ENCODE measurements at regions not wholly inside any gene's neighbourhood (a gene's known extent, or its start where the extent isn't known, plus 50 kb on each side); places are given as distances from the start of the nearest gene placed in this dataset.

DNA sequence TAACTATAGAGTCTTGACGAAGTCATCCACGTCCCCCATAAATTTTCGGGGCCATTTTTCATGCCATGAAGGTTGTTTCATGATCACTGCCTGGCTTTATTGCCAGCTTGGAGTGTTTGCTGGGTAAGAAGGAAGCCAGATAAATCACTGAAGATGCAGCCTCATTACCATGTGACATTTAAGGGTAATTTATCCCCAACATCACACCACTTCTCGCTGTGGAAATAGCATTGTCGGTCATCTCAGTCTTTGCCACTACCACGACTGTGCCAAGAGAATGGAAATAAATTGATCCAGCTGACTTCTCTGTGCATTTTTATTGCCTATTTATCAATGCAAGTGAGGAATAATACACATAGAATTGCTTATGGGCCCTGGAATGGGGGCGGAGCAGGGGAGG is 617.9 kb downstream of the AJAP1 start (continued):
- TF ChIP-seq, protein P1, sequence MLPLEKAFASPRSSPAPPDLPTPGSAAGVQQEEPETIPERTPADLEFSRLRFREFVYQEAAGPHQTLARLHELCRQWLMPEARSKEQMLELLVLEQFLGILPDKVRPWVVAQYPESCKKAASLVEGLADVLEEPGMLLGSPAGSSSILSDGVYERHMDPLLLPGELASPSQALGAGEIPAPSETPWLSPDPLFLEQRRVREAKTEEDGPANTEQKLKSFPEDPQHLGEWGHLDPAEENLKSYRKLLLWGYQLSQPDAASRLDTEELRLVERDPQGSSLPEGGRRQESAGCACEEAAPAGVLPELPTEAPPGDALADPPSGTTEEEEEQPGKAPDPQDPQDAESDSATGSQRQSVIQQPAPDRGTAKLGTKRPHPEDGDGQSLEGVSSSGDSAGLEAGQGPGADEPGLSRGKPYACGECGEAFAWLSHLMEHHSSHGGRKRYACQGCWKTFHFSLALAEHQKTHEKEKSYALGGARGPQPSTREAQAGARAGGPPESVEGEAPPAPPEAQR (CRISPR knock-in tag; IDR thresholded peaks at IDR 0.05) = no peak
- TF ChIP-seq, protein P2, sequence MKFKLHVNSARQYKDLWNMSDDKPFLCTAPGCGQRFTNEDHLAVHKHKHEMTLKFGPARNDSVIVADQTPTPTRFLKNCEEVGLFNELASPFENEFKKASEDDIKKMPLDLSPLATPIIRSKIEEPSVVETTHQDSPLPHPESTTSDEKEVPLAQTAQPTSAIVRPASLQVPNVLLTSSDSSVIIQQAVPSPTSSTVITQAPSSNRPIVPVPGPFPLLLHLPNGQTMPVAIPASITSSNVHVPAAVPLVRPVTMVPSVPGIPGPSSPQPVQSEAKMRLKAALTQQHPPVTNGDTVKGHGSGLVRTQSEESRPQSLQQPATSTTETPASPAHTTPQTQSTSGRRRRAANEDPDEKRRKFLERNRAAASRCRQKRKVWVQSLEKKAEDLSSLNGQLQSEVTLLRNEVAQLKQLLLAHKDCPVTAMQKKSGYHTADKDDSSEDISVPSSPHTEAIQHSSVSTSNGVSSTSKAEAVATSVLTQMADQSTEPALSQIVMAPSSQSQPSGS (CRISPR knock-in tag; IDR thresholded peaks at IDR 0.05; ENCODE audit: borderline replicate concordance, low read depth) = no peak
- TF ChIP-seq NFE2L1 (CRISPR knock-in tag; IDR thresholded peaks at IDR 0.05) (no peak), HMGA2 (CRISPR knock-in tag; IDR thresholded peaks at IDR 0.05) (no peak), ZNF416 (CRISPR knock-in tag; IDR thresholded peaks at IDR 0.05) (no peak)
- TF ChIP-seq, protein P3, sequence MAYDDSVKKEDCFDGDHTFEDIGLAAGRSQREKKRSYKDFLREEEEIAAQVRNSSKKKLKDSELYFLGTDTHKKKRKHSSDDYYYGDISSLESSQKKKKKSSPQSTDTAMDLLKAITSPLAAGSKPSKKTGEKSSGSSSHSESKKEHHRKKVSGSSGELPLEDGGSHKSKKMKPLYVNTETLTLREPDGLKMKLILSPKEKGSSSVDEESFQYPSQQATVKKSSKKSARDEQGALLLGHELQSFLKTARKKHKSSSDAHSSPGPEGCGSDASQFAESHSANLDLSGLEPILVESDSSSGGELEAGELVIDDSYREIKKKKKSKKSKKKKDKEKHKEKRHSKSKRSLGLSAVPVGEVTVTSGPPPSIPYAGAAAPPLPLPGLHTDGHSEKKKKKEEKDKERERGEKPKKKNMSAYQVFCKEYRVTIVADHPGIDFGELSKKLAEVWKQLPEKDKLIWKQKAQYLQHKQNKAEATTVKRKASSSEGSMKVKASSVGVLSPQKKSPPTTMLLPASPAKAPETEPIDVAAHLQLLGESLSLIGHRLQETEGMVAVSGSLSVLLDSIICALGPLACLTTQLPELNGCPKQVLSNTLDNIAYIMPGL (CRISPR knock-in tag; IDR thresholded peaks at IDR 0.05) = no peak
- TF ChIP-seq, protein P4, sequence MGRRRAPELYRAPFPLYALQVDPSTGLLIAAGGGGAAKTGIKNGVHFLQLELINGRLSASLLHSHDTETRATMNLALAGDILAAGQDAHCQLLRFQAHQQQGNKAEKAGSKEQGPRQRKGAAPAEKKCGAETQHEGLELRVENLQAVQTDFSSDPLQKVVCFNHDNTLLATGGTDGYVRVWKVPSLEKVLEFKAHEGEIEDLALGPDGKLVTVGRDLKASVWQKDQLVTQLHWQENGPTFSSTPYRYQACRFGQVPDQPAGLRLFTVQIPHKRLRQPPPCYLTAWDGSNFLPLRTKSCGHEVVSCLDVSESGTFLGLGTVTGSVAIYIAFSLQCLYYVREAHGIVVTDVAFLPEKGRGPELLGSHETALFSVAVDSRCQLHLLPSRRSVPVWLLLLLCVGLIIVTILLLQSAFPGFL (CRISPR knock-in tag; IDR thresholded peaks at IDR 0.05; ENCODE audit: borderline replicate concordance) = no peak
- TF ChIP-seq, protein P5, sequence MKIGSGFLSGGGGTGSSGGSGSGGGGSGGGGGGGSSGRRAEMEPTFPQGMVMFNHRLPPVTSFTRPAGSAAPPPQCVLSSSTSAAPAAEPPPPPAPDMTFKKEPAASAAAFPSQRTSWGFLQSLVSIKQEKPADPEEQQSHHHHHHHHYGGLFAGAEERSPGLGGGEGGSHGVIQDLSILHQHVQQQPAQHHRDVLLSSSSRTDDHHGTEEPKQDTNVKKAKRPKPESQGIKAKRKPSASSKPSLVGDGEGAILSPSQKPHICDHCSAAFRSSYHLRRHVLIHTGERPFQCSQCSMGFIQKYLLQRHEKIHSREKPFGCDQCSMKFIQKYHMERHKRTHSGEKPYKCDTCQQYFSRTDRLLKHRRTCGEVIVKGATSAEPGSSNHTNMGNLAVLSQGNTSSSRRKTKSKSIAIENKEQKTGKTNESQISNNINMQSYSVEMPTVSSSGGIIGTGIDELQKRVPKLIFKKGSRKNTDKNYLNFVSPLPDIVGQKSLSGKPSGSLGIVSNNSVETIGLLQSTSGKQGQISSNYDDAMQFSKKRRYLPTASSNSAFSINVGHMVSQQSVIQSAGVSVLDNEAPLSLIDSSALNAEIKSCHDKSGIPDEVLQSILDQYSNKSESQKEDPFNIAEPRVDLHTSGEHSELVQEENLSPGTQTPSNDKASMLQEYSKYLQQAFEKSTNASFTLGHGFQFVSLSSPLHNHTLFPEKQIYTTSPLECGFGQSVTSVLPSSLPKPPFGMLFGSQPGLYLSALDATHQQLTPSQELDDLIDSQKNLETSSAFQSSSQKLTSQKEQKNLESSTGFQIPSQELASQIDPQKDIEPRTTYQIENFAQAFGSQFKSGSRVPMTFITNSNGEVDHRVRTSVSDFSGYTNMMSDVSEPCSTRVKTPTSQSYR (CRISPR knock-in tag; IDR thresholded peaks at IDR 0.05) = no peak

DNA sequence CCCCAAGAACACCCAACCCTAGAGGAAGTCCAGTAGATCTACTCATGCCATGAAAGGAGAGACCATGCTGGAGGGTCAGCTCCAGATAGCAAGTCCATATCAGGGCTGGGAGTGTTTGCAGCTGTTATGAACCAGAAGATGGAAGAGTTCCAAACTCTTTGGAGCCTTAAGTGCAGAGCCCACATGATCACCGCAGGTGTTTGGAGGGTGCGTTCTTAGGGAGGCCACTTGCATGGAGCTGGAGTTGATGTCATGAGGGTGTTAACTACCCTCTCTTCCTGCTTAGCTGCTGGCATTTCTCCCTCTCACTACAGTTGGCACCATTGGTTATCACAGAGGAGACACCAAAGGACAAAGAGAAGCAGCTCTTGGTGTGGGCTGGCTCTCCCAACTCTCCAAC is 616.9 kb downstream of the AJAP1 start:
- ChIA-PET POLR2A (no interaction called here), CTCF (no interaction called here)
- DNase-seq (ENCODE audit: low spot score) (no peak), ATAC-seq (no peak)
- peaks cover 13% of the 10 kb centered on the region for H3K27me3 Mint-ChIP-seq (ENCODE audit: low read depth)
- H3K36me3 Mint-ChIP-seq = peaks cover 68% of the 10 kb centered on the region
- no peak overlapping the region for H3K4me3 Mint-ChIP-seq
- TF ChIP-seq IRF2 (CRISPR knock-in tag; IDR thresholded peaks at IDR 0.05; ENCODE audit: borderline replicate concordance, low read depth) (no peak), EMX1 (CRISPR knock-in tag; IDR thresholded peaks at IDR 0.05) (no peak), ZNF121 (CRISPR knock-in tag; IDR thresholded peaks at IDR 0.05) (no peak), SMAD4 (CRISPR knock-in tag; IDR thresholded peaks at IDR 0.05) (no peak), CREM (CRISPR knock-in tag; IDR thresholded peaks at IDR 0.05) (no peak), ESRRA (CRISPR knock-in tag; IDR thresholded peaks at IDR 0.05; ENCODE audit: borderline replicate concordance) (no peak), CREB1 (CRISPR knock-in tag; IDR thresholded peaks at IDR 0.05) (no peak), FOXJ3 (CRISPR knock-in tag; IDR thresholded peaks at IDR 0.05; ENCODE audit: borderline replicate concordance) (no peak), ELF4 (CRISPR knock-in tag; IDR thresholded peaks at IDR 0.05; ENCODE audit: low read depth) (no peak), GRHL2 (CRISPR knock-in tag; IDR thresholded peaks at IDR 0.05; ENCODE audit: insufficient replicate concordance, severe bottlenecking) (no peak), GTF2I (CRISPR knock-in tag; conservative IDR thresholded peaks at IDR 0.05) (no peak), TEAD1 (CRISPR knock-in tag; IDR thresholded peaks at IDR 0.05) (no peak), FOXK1 (CRISPR knock-in tag; IDR thresholded peaks at IDR 0.05) (no peak), ZNF138 (CRISPR knock-in tag; conservative IDR thresholded peaks at IDR 0.05) (no peak), NFYB (CRISPR knock-in tag; conservative IDR thresholded peaks at IDR 0.05; ENCODE audit: low read depth) (no peak)
- TF ChIP-seq, protein P6, sequence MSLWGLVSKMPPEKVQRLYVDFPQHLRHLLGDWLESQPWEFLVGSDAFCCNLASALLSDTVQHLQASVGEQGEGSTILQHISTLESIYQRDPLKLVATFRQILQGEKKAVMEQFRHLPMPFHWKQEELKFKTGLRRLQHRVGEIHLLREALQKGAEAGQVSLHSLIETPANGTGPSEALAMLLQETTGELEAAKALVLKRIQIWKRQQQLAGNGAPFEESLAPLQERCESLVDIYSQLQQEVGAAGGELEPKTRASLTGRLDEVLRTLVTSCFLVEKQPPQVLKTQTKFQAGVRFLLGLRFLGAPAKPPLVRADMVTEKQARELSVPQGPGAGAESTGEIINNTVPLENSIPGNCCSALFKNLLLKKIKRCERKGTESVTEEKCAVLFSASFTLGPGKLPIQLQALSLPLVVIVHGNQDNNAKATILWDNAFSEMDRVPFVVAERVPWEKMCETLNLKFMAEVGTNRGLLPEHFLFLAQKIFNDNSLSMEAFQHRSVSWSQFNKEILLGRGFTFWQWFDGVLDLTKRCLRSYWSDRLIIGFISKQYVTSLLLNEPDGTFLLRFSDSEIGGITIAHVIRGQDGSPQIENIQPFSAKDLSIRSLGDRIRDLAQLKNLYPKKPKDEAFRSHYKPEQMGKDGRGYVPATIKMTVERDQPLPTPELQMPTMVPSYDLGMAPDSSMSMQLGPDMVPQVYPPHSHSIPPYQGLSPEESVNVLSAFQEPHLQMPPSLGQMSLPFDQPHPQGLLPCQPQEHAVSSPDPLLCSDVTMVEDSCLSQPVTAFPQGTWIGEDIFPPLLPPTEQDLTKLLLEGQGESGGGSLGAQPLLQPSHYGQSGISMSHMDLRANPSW (CRISPR knock-in tag; conservative IDR thresholded peaks at IDR 0.05; ENCODE audit: low read depth) = no peak
- H3K9me3 Mint-ChIP-seq = peaks cover 79% of the 10 kb centered on the region
- no peaks in the 10 kb centered on the region for H3K4me1 Mint-ChIP-seq
- no peak overlapping the region for H3K27ac Mint-ChIP-seq

All from WTC11 (cell line).